ENCODE measurements at regions not wholly inside any gene's neighbourhood (a gene's known extent, or its start where the extent isn't known, plus 50 kb on each side); places are given as distances from the start of the nearest gene placed in this dataset.
A peak's percentile ranks its signal among the peaks of the same experiment; 100 is the strongest.
"Not testable (repeated sequence)": the region's sequence is repeated elsewhere in the genome, so short reads cannot be mapped to it uniquely, and the experiment has no call there.

GRCh38 chr22:16090991-16091390, 401.2 kb downstream of the POTEH start:
- H3K4me2 ChIP-seq (ENCODE audit: unreplicated experiment); H3K9ac ChIP-seq; H2AFZ ChIP-seq; H3K9me2 ChIP-seq (ENCODE audit: insufficient read depth); H3K4me3 ChIP-seq; H3K4me1 ChIP-seq (ENCODE audit: insufficient read depth); H3K79me2 ChIP-seq (ENCODE audit: insufficient read depth); in situ Hi-C loops (cut with MboI); H3F3A ChIP-seq (ENCODE audit: insufficient read depth); H3K27me3 ChIP-seq (replicated peaks; ENCODE audit: insufficient read depth); H4K20me1 ChIP-seq (ENCODE audit: insufficient read depth); H3K27ac ChIP-seq; DNase-seq; H3K36me3 ChIP-seq (ENCODE audit: low read depth); H3K9me3 ChIP-seq (ENCODE audit: low read depth): not testable (repeated sequence)
- WGBS, 2 experiments (ENCODE audit: low coverage in 1 of 2, low lambda C conversion rate in 2 of 2, missing lambda C conversion rate in 2 of 2): 34 to 41% methylated on average over 2 of the region's 2 CpGs

GRCh38 chr22:16105121-16105520, 415.3 kb downstream of the POTEH start:
- H3K4me1 ChIP-seq (ENCODE audit: insufficient read depth); H3K27ac ChIP-seq; H3K9me3 ChIP-seq (ENCODE audit: low read depth); H4K20me1 ChIP-seq (ENCODE audit: insufficient read depth); H3K79me2 ChIP-seq (ENCODE audit: insufficient read depth); H3K36me3 ChIP-seq (ENCODE audit: low read depth); DNase-seq; H2AFZ ChIP-seq; H3F3A ChIP-seq (ENCODE audit: insufficient read depth); in situ Hi-C loops (cut with MboI); H3K27me3 ChIP-seq (replicated peaks; ENCODE audit: insufficient read depth); H3K4me2 ChIP-seq (ENCODE audit: unreplicated experiment); H3K9ac ChIP-seq; H3K4me3 ChIP-seq; H3K9me2 ChIP-seq (ENCODE audit: insufficient read depth): not testable (repeated sequence)
- WGBS, 2 experiments (ENCODE audit: low coverage in 1 of 2, low lambda C conversion rate in 2 of 2, missing lambda C conversion rate in 2 of 2): 17 to 23% methylated on average over 3 of the region's 3 CpGs

- H2AFZ ChIP-seq; H3K9me2 ChIP-seq (ENCODE audit: insufficient read depth); DNase-seq; H3K4me2 ChIP-seq (ENCODE audit: unreplicated experiment); H3K79me2 ChIP-seq (ENCODE audit: insufficient read depth); H3K27ac ChIP-seq; H3K4me3 ChIP-seq; H4K20me1 ChIP-seq (ENCODE audit: insufficient read depth); H3K4me1 ChIP-seq (ENCODE audit: insufficient read depth); H3K27me3 ChIP-seq (replicated peaks; ENCODE audit: insufficient read depth); in situ Hi-C loops (cut with MboI); H3F3A ChIP-seq (ENCODE audit: insufficient read depth); H3K9me3 ChIP-seq (ENCODE audit: low read depth); H3K36me3 ChIP-seq (ENCODE audit: low read depth); H3K9ac ChIP-seq: not testable (repeated sequence)
- WGBS, 2 experiments (ENCODE audit: low coverage in 1 of 2, low lambda C conversion rate in 2 of 2, missing lambda C conversion rate in 2 of 2): 64 to 72% methylated on average over 18 to 19 of the region's 19 CpGs
These were observed 441.6 kb downstream of the POTEH start for GRCh38 chr22:16131456-16131855.

DNA sequence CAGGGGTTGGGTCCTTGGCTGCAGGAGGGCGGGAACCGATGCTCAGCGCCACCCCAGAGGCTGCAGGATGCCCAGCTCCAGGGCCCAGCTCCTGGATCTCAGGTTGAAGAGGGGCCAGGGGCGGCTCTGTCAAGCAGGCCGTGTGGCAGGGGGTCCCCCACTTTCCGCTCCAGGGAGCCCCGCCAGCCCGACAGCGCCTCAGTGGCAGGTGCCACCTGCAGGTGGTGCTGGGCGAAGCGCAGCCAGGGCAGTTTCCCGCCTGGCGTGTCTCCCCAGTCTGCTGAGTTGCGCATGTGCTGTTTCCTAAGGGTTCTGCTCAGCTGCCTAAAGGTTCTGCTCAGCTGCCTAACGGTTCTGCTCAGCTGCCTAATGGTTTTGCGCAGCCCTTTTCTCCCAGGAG, 442.1 kb downstream of the POTEH start:
- Histone ChIP-seq H3K9me3 (ENCODE audit: low read depth) (no peaks in the 10 kb centered on the region), H3K79me2 (ENCODE audit: insufficient read depth) (no peaks in the 10 kb centered on the region), H4K20me1 (ENCODE audit: insufficient read depth) (no peaks in the 10 kb centered on the region), H2AFZ (no peak overlapping the region), H3K4me3 (no peak overlapping the region), H3K9ac (no peak overlapping the region), H3K9me2 (ENCODE audit: insufficient read depth) (no peaks in the 10 kb centered on the region), H3F3A (ENCODE audit: insufficient read depth) (no peaks in the 10 kb centered on the region), H3K36me3 (ENCODE audit: low read depth) (no peaks in the 10 kb centered on the region), H3K4me2 (ENCODE audit: unreplicated experiment) (no peak overlapping the region), H3K4me1 (ENCODE audit: insufficient read depth) (no peaks in the 10 kb centered on the region), H3K27me3 (replicated peaks; ENCODE audit: insufficient read depth) (no peaks in the 10 kb centered on the region), H3K27ac (no peak overlapping the region)
- 37 to 45% methylated on average over 16 of the region's 16 CpGs for WGBS, 2 experiments (ENCODE audit: low coverage in 1 of 2, low lambda C conversion rate in 2 of 2, missing lambda C conversion rate in 2 of 2)
- no peak for DNase-seq
- no peak for TF ChIP-seq EZH2phosphoT487 (IDR thresholded peaks at IDR 0.05; ENCODE audit: insufficient read depth, low read depth)
- TF ChIP-seq EZH2 (IDR thresholded peaks at IDR 0.05; ENCODE audit: insufficient read depth, poor library complexity, severe bottlenecking): no peak
- in situ Hi-C loops (cut with MboI): no loop called here

DNA sequence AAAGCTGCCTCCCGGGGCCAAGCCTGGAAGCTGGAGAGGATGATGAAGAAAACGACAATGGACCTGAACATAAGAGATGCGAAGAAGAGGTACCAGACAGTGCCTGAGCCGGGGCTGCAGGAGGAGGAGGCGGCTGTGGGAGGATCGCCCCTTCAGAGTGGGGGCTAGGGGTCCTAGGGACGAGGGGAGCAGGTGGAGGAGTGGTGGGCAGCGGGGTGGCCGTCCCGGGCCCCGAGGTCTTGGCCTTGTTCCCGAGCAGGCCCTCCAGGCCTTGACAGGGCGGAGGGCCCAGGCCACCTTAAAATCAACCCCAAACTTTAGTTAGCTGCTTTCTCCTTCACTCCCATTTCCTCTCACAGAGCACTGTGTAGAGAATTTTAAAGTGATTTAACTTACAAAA, 442.8 kb downstream of the POTEH start:
- H3K9ac ChIP-seq; H4K20me1 ChIP-seq (ENCODE audit: insufficient read depth); H2AFZ ChIP-seq; H3K79me2 ChIP-seq (ENCODE audit: insufficient read depth); H3K36me3 ChIP-seq (ENCODE audit: low read depth); in situ Hi-C loops (cut with MboI); H3K4me1 ChIP-seq (ENCODE audit: insufficient read depth); H3K27me3 ChIP-seq (replicated peaks; ENCODE audit: insufficient read depth); H3K9me2 ChIP-seq (ENCODE audit: insufficient read depth); H3K9me3 ChIP-seq (ENCODE audit: low read depth); DNase-seq; H3K27ac ChIP-seq; H3K4me3 ChIP-seq; H3F3A ChIP-seq (ENCODE audit: insufficient read depth); H3K4me2 ChIP-seq (ENCODE audit: unreplicated experiment): not testable (repeated sequence)
- 44 to 52% methylated on average over 12 to 13 of the region's 13 CpGs for WGBS, 2 experiments (ENCODE audit: low coverage in 1 of 2, low lambda C conversion rate in 2 of 2, missing lambda C conversion rate in 2 of 2)

- H2AFZ ChIP-seq; H3K79me2 ChIP-seq (ENCODE audit: insufficient read depth); in situ Hi-C loops (cut with MboI); H3K9me3 ChIP-seq (ENCODE audit: low read depth); H3K4me3 ChIP-seq; H3F3A ChIP-seq (ENCODE audit: insufficient read depth); H3K4me2 ChIP-seq (ENCODE audit: unreplicated experiment); DNase-seq; H3K27me3 ChIP-seq (replicated peaks; ENCODE audit: insufficient read depth); H4K20me1 ChIP-seq (ENCODE audit: insufficient read depth); H3K9me2 ChIP-seq (ENCODE audit: insufficient read depth); H3K4me1 ChIP-seq (ENCODE audit: insufficient read depth); H3K27ac ChIP-seq; H3K9ac ChIP-seq; H3K36me3 ChIP-seq (ENCODE audit: low read depth): not testable (repeated sequence)
- WGBS, 2 experiments (ENCODE audit: low coverage in 1 of 2, low lambda C conversion rate in 2 of 2, missing lambda C conversion rate in 2 of 2): 30% methylated on average over 5 of the region's 5 CpGs
These were observed 446.5 kb downstream of the CCT8L2 start for GRCh38 chr22:16146101-16146500.

GRCh38 chr22:16146916-16147315, 445.7 kb downstream of the CCT8L2 start:
- H4K20me1 ChIP-seq (ENCODE audit: insufficient read depth); H3K4me2 ChIP-seq (ENCODE audit: unreplicated experiment); H3F3A ChIP-seq (ENCODE audit: insufficient read depth); in situ Hi-C loops (cut with MboI); H2AFZ ChIP-seq; H3K79me2 ChIP-seq (ENCODE audit: insufficient read depth); H3K27me3 ChIP-seq (replicated peaks; ENCODE audit: insufficient read depth); H3K9me3 ChIP-seq (ENCODE audit: low read depth); H3K4me1 ChIP-seq (ENCODE audit: insufficient read depth); H3K4me3 ChIP-seq; H3K27ac ChIP-seq; H3K9me2 ChIP-seq (ENCODE audit: insufficient read depth); H3K36me3 ChIP-seq (ENCODE audit: low read depth); H3K9ac ChIP-seq: not testable (repeated sequence)
- WGBS, 2 experiments (ENCODE audit: low coverage in 1 of 2, low lambda C conversion rate in 2 of 2, missing lambda C conversion rate in 2 of 2): 21 to 24% methylated on average over 2 of the region's 2 CpGs
- peak; percentile 1 for DNase-seq

DNA sequence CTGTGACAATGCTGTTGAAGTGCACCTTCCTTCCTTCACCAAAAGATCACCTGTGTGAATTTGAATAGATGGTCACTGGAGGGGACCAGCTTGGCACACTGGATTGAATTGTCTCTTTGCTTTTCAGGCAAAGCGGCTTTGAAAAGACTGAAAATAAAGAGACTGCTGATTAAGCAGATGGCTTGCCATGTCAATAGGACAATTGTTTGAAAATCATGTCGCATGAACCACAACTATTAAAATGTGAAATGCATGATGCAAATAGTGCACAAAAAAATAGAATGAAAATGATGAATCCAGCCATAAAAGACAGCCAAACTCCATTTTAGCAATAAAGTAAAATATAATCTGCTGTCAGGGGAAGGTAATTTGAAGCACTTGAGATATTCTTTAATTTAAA, 415.3 kb downstream of the CCT8L2 start:
- in situ Hi-C loops (cut with MboI); H3K27ac ChIP-seq: not testable (repeated sequence)
- WGBS, 2 experiments (ENCODE audit: low coverage in 1 of 2, low lambda C conversion rate in 2 of 2, missing lambda C conversion rate in 2 of 2): 43 to 45% methylated on average over 2 of the region's 2 CpGs

More for the DNA sequence above, 415.3 kb downstream of the CCT8L2 start:
- H3K4me2 ChIP-seq (ENCODE audit: unreplicated experiment); H4K20me1 ChIP-seq (ENCODE audit: insufficient read depth); H3K9me2 ChIP-seq (ENCODE audit: insufficient read depth); H3K9ac ChIP-seq; H3F3A ChIP-seq (ENCODE audit: insufficient read depth); H3K4me1 ChIP-seq (ENCODE audit: insufficient read depth); DNase-seq; H3K27me3 ChIP-seq (replicated peaks; ENCODE audit: insufficient read depth); H3K79me2 ChIP-seq (ENCODE audit: insufficient read depth); H3K4me3 ChIP-seq; H2AFZ ChIP-seq; H3K9me3 ChIP-seq (ENCODE audit: low read depth); H3K36me3 ChIP-seq (ENCODE audit: low read depth): not testable (repeated sequence)

All from GM23248 (cell line).